IMR-90 (cell line): ENCODE measurements at regions not wholly inside any gene's neighbourhood (a gene's known extent, or its start where the extent isn't known, plus 50 kb on each side); places are given as distances from the start of the nearest gene placed in this dataset.

Source experiments
- ATAC-seq: fragments of 200-7000 bp; cut with Tn5 transposase; 2 replicates; pipeline ENCODE4 v1.9.1; 2020; ENCODE audit warnings: low read depth, mild to moderate bottlenecking, moderate library complexity
- BruUV-seq: library from RNA; stranded (reverse); fragments of 400-500 nt; replicated peaks from 2 replicates; lab custom pipeline; 2021; lab: Mats Ljungman, UMichigan
- CTCF ChIA-PET: fragments of 300-600 bp; formaldehyde crosslinking; extraction: SDS; loops from one replicate; lab custom pipeline; 2021; ENCODE audit warnings: antibody characterized with exemption; lab: Yijun Ruan, JAX
- POLR2A ChIA-PET: fragments of 300-600 bp; sonication (Branson Sonifier 250); formaldehyde crosslinking; loops from one replicate; lab custom pipeline; 2022; ENCODE audit warnings: antibody characterized with exemption; ENCODE audit not compliant: unreplicated experiment; lab: Charles Lee
- DNase-seq: peaks from one replicate; pipeline ENCODE4 v3.0.0; 2013
- H2AFZ ChIP-seq: replicated peaks from 2 replicates; pipeline ENCODE3; 2013; ENCODE audit warnings: low read length, mild to moderate bottlenecking; ENCODE audit not compliant: poor library complexity
- H2AK5ac ChIP-seq: 2 replicates; pipeline ENCODE4 v1.6.1; 2013; ENCODE audit warnings: low read depth, low read length, inconsistent platforms
- H2AK9ac ChIP-seq: replicated peaks from 2 replicates; pipeline ENCODE3; 2013; ENCODE audit warnings: mild to moderate bottlenecking, low read depth, low read length, moderate library complexity; ENCODE audit not compliant: poor library complexity
- H2BK120ac ChIP-seq: 2 replicates; pipeline ENCODE4 v1.6.1; 2013; ENCODE audit warnings: low read depth, low read length, inconsistent platforms
- H2BK15ac ChIP-seq: 3 replicates; pipeline ENCODE4 v1.6.1; 2013; ENCODE audit warnings: low read depth, low read length, inconsistent platforms
- H2BK20ac ChIP-seq: 2 replicates; pipeline ENCODE4 v1.6.1; 2013; ENCODE audit warnings: low read depth, mild to moderate bottlenecking, inconsistent platforms, low read length, moderate library complexity
- H2BK5ac ChIP-seq: 2 replicates; pipeline ENCODE4 v1.6.1; 2013; ENCODE audit warnings: mild to moderate bottlenecking, low read depth, low read length, inconsistent platforms; ENCODE audit not compliant: poor library complexity, severe bottlenecking
- H3K14ac ChIP-seq: replicated peaks from 2 replicates; pipeline ENCODE4 v1.6.1; 2013; ENCODE audit warnings: low read depth, low read length, inconsistent platforms
- H3K18ac ChIP-seq: 2 replicates; pipeline ENCODE4 v1.6.1; 2013; ENCODE audit warnings: low read depth, low read length, control low read depth
- H3K23ac ChIP-seq: 2 replicates; pipeline ENCODE4 v1.6.1; 2013; ENCODE audit warnings: low read depth, low read length, inconsistent platforms
- H3K27ac ChIP-seq: 2 replicates; pipeline ENCODE4 v1.5.1; 2013; ENCODE audit warnings: mild to moderate bottlenecking, control low read depth, low read length; ENCODE audit not compliant: insufficient read depth
- H3K27me3 ChIP-seq: 2 replicates; pipeline ENCODE4 v1.6.1; 2013; ENCODE audit warnings: low read length; ENCODE audit not compliant: control insufficient read depth, insufficient read depth
- H3K36me3 ChIP-seq: 2 replicates; pipeline ENCODE4 v1.6.1; 2013; ENCODE audit warnings: low read length, mixed read lengths; ENCODE audit not compliant: control insufficient read depth, insufficient read depth
- H3K4ac ChIP-seq: 2 replicates; pipeline ENCODE4 v1.6.1; 2013; ENCODE audit warnings: low read depth, low read length, inconsistent platforms
- H3K4me1 ChIP-seq: 2 replicates; pipeline ENCODE4 v1.6.1; 2013; ENCODE audit warnings: low read length, mixed read lengths; ENCODE audit not compliant: control insufficient read depth, insufficient read depth
- H3K4me2 ChIP-seq: 2 replicates; pipeline ENCODE4 v1.6.1; 2013; ENCODE audit warnings: low read depth, mild to moderate bottlenecking, control low read depth, low read length, moderate library complexity
- H3K4me3 ChIP-seq: 2 replicates; pipeline ENCODE4 v1.5.1; 2013; ENCODE audit warnings: low read depth, mild to moderate bottlenecking, control low read depth, low read length, moderate library complexity; ENCODE audit not compliant: insufficient read depth
- H3K56ac ChIP-seq: 2 replicates; pipeline ENCODE4 v1.6.1; 2013; ENCODE audit warnings: low read length, inconsistent platforms; ENCODE audit not compliant: insufficient read depth; ENCODE audit errors: extremely low read depth
- H3K79me1 ChIP-seq, 2 experiments: 2 replicates each; pipeline ENCODE4 v1.6.1; 2013; ENCODE audit warnings: low read length in 2 of 2, inconsistent platforms in 1 of 2, low read depth in 1 of 2
- H3K9ac ChIP-seq: 2 replicates; pipeline ENCODE4 v1.6.1; 2013; ENCODE audit warnings: low read depth, low read length, control low read depth
- H3K9me1 ChIP-seq: 2 replicates; pipeline ENCODE4 v1.6.1; 2013; ENCODE audit warnings: low read length, inconsistent platforms; ENCODE audit not compliant: insufficient read depth
- H3K9me3 ChIP-seq: 2 replicates; pipeline ENCODE4 v1.6.1; 2013; ENCODE audit warnings: low read length; ENCODE audit not compliant: control insufficient read depth, insufficient read depth
- H4K20me1 ChIP-seq: 2 replicates; pipeline ENCODE4 v1.6.1; 2013; ENCODE audit warnings: low read length, inconsistent platforms; ENCODE audit not compliant: insufficient read depth
- H4K5ac ChIP-seq: 2 replicates; pipeline ENCODE4 v1.6.1; 2013; ENCODE audit warnings: mild to moderate bottlenecking, low read depth, low read length, control low read depth
- H4K8ac ChIP-seq, 2 experiments: 2 replicates each; pipeline ENCODE4 v1.6.1; 2013; ENCODE audit warnings: low read depth in 2 of 2, low read length in 2 of 2, control low read depth in 1 of 2, inconsistent platforms in 1 of 2
- H4K91ac ChIP-seq: 2 replicates; pipeline ENCODE4 v1.6.1; 2013; ENCODE audit warnings: low read depth, low read length, inconsistent platforms; ENCODE audit not compliant: insufficient read depth
- BHLHE40 ChIP-seq: fragments of 150-350 bp; IDR thresholded peaks from 2 replicates; pipeline ENCODE4 v1.6.1; 2016; ENCODE audit warnings: mild to moderate bottlenecking, low read depth, low read length
- CEBPB ChIP-seq: IDR thresholded peaks from 2 replicates; pipeline ENCODE4 v1.6.1; 2012; ENCODE audit warnings: low read depth, low read length, improper control_type of control experiment
- CHD1 ChIP-seq: IDR thresholded peaks from 2 replicates; pipeline ENCODE4 v1.6.1; 2012; ENCODE audit warnings: low read depth, low read length, improper control_type of control experiment
- CTCF ChIP-seq: conservative IDR thresholded peaks from 2 replicates; pipeline ENCODE4 v1.5.1; 2012; ENCODE audit warnings: mild to moderate bottlenecking, low read depth, low read length, improper control_type of control experiment
- ELK1 ChIP-seq: fragments of 150-350 bp; IDR thresholded peaks from 2 replicates; pipeline ENCODE4 v1.6.1; 2016; ENCODE audit warnings: low read depth, mild to moderate bottlenecking, low read length, moderate library complexity, borderline replicate concordance
- FOS ChIP-seq: fragments of 150-350 bp; IDR thresholded peaks from 2 replicates; pipeline ENCODE4 v1.6.1; 2016; ENCODE audit warnings: low read depth, low read length
- MAFK ChIP-seq: IDR thresholded peaks from 2 replicates; pipeline ENCODE4 v1.6.1; 2012; ENCODE audit warnings: low read depth, low read length, improper control_type of control experiment
- MAZ ChIP-seq: IDR thresholded peaks from 2 replicates; pipeline ENCODE4 v1.6.1; 2012; ENCODE audit warnings: low read depth, mild to moderate bottlenecking, low read length, improper control_type of control experiment, moderate library complexity, borderline replicate concordance
- MXI1 ChIP-seq: IDR thresholded peaks from 2 replicates; pipeline ENCODE4 v1.6.1; 2012; ENCODE audit warnings: low read depth, mild to moderate bottlenecking, low read length, moderate library complexity, borderline replicate concordance
- NFE2L2 ChIP-seq: fragments of 150-350 bp; IDR thresholded peaks from 2 replicates; pipeline ENCODE4 v1.6.1; 2016; ENCODE audit warnings: low read depth, mild to moderate bottlenecking, low read length
- RAD21 ChIP-seq: IDR thresholded peaks from 2 replicates; pipeline ENCODE4 v1.6.1; 2012; ENCODE audit warnings: low read length, improper control_type of control experiment
- RCOR1 ChIP-seq: IDR thresholded peaks from 2 replicates; pipeline ENCODE4 v1.6.1; 2012; ENCODE audit warnings: mild to moderate bottlenecking, low read length, improper control_type of control experiment; ENCODE audit not compliant: insufficient replicate concordance
- RFX5 ChIP-seq: IDR thresholded peaks from 2 replicates; pipeline ENCODE4 v1.8.0; 2012; ENCODE audit warnings: low read depth, mild to moderate bottlenecking, low read length, moderate library complexity
- SMC3 ChIP-seq: fragments of 150-350 bp; IDR thresholded peaks from 2 replicates; pipeline ENCODE4 v1.6.1; 2016; ENCODE audit warnings: low read depth, mild to moderate bottlenecking, antibody characterized with exemption, low read length, moderate library complexity
- USF2 ChIP-seq: fragments of 150-350 bp; IDR thresholded peaks from 2 replicates; pipeline ENCODE4 v1.6.1; 2017; ENCODE audit warnings: mild to moderate bottlenecking, antibody characterized with exemption, low read length, low read depth
- WGBS, 2 experiments: methylation state at CpG; one replicate each; pipeline versions ENCODE4 v1.1.5 to v1.1.7; 2013; ENCODE audit warnings: missing lambda C conversion rate in 2 of 2; ENCODE audit not compliant: insufficient read length in 1 of 2; ENCODE audit errors: extremely low coverage in 2 of 2; 5-methylcytosine and 5-hydroxymethylcytosine counted together
- dilution Hi-C: fragments of 300-500 bp; cut with HindIII; formaldehyde crosslinking; loops from one replicate; pipeline ENCODE4 v1.14.3; 2018; ENCODE audit warnings: low sequenced_read_pairs; ENCODE audit not compliant: unreplicated experiment
- in situ Hi-C: fragments of 300-500 bp; cut with MboI; formaldehyde crosslinking; loops from 3 replicates; pipeline ENCODE4 v1.14.3; 2019; ENCODE audit warnings: low sequenced_read_pairs, inconsistent platforms, mixed read lengths
- intact Hi-C: fragments of 100-400 bp; cut with micrococcal nuclease; formaldehyde crosslinking; loops from 2 replicates; pipeline ENCODE4 v1.10.0; 2022

GRCh38 chr17:14771543-14771942 is 470.7 kb downstream of the HS3ST3B1 start:
- WGBS, 2 experiments, result no CpG with 5 or more reads among the region's 6 CpGs
- Histone ChIP-seq H4K8ac (no peak overlapping the region), H3K9me1 (0 out of 2 replicates have a peak, but pooled peaks cover 2% of the 10 kb centered on the region), H3K18ac (no peak overlapping the region), H3K4me1 (peaks cover 4% of the 10 kb centered on the region; the same call in 1 of the 2 replicates), H3K9me3 (peaks cover 3% of the 10 kb centered on the region; the same call in 1 of the 2 replicates), H3K4me3 (no peak overlapping the region), H3K56ac (no peak overlapping the region), H3K4me2 (no peak overlapping the region), H3K14ac (no peak overlapping the region), H3K23ac (no peak overlapping the region), H2AK5ac (no peak overlapping the region), H2AFZ (no peak overlapping the region), H3K36me3 (no peaks in the 10 kb centered on the region), H3K27ac (no peak overlapping the region), H4K91ac (no peak overlapping the region), H3K27me3 (no peaks in the 10 kb centered on the region), H2AK9ac (no peak overlapping the region), H3K9ac (no peak overlapping the region), H2BK5ac (no peak overlapping the region), H4K20me1 (no peaks in the 10 kb centered on the region), H3K4ac (no peak overlapping the region), H4K5ac (no peak overlapping the region), H2BK20ac (no peak overlapping the region), H2BK120ac (no peak overlapping the region), H2BK15ac (no peak overlapping the region), H3K79me1 (no peaks in the 10 kb centered on the region)
- POLR2A ChIA-PET, result no interaction called here
- TF ChIP-seq NFE2L2 (no peak), RCOR1 (no peak), CTCF (no peak), RFX5 (no peak), SMC3 (no peak), CHD1 (no peak), MXI1 (no peak), ELK1 (no peak), FOS (no peak), BHLHE40 (no peak), MAZ (no peak), RAD21 (no peak), CEBPB (no peak), USF2 (no peak), MAFK (no peak)
- no TSS peak for BruUV-seq
- intact Hi-C loops, result no loop called here
- in situ Hi-C loops, result loop anchor here (10.0 kb wide), 2 partner anchors 57 to 63 kb away; no protein-coding TSS in a partner anchor
- ATAC-seq (no peak), DNase-seq (no peak)
- CTCF ChIA-PET, result no interaction called here
- dilution Hi-C loops, result no loop called here
